CD1c-positive myeloid dendritic cell (primary cell): ENCODE measurements at regions not wholly inside any gene's neighbourhood (a gene's known extent, or its start where the extent isn't known, plus 50 kb on each side); places are given as distances from the start of the nearest gene placed in this dataset.

Experiments used
- DNase-seq: peaks from one replicate; pipeline ENCODE4 v3.0.0-alpha.2; 2016; ENCODE audit errors: extremely low spot score

GRCh38 chr6:56407883-56408410 lies 160.6 kb upstream of the COL21A1 start:
- DNase-seq = no peak

- DNase-seq = no peak
These were observed 159.2 kb upstream of the COL21A1 start for GRCh38 chr6:56406276-56407269.

- DNase-seq = no peak
These were observed 157.2 kb upstream of the COL21A1 start for GRCh38 chr6:56404599-56404998.

- no peak for DNase-seq
These were observed 156.4 kb upstream of the COL21A1 start for GRCh38 chr6:56403745-56404144.

- no peak for DNase-seq
These were observed 154.2 kb upstream of the COL21A1 start for GRCh38 chr6:56401477-56402070.

- DNase-seq = no peak
These were observed 152.9 kb upstream of the COL21A1 start for GRCh38 chr6:56400273-56400672.

GRCh38 chr6:56399672-56400263 lies 152.4 kb upstream of the COL21A1 start:
- DNase-seq = no peak

GRCh38 chr6:56399250-56399671 lies 151.9 kb upstream of the COL21A1 start:
- no peak for DNase-seq

GRCh38 chr6:56396435-56396834 lies 149.1 kb upstream of the COL21A1 start:
- DNase-seq = no peak

- no peak for DNase-seq
These were observed 146.5 kb upstream of the COL21A1 start for GRCh38 chr6:56393615-56394612.

GRCh38 chr6:56388415-56388755 lies 141.0 kb upstream of the COL21A1 start:
- DNase-seq = no peak

GRCh38 chr6:56387621-56388414 lies 140.4 kb upstream of the COL21A1 start:
- DNase-seq = no peak

GRCh38 chr6:56386717-56387116 lies 139.3 kb upstream of the COL21A1 start:
- DNase-seq = no peak

GRCh38 chr6:56385981-56386593 lies 138.7 kb upstream of the COL21A1 start:
- no peak for DNase-seq

- DNase-seq = no peak
These were observed 135.8 kb upstream of the COL21A1 start for GRCh38 chr6:56383160-56383559.

GRCh38 chr6:56382416-56382940 lies 135.1 kb upstream of the COL21A1 start:
- no peak for DNase-seq

- no peak for DNase-seq
These were observed 134.4 kb upstream of the COL21A1 start for GRCh38 chr6:56381801-56382251.

GRCh38 chr6:56380476-56380875 lies 133.1 kb upstream of the COL21A1 start:
- no peak for DNase-seq

- DNase-seq = no peak
These were observed 131.7 kb upstream of the COL21A1 start for GRCh38 chr6:56378966-56379585.
